Smooth muscle cell (in vitro differentiated cells): ENCODE measurements at regions not wholly inside any gene's neighbourhood (a gene's known extent, or its start where the extent isn't known, plus 50 kb on each side); places are given as distances from the start of the nearest gene placed in this dataset.

ENCODE experiments used
- DNase-seq: peaks from one replicate; lab custom pipeline; 2025; ENCODE audit not compliant: unreplicated experiment; lab: John Stamatoyannopoulos, UW
- H2AFZ ChIP-seq: fragments of 200-600 bp; sonication (generic); 2 replicates; pipeline ENCODE4 v1.6.0; 2016; ENCODE audit warnings: antibody characterized with exemption, low read depth, mild to moderate bottlenecking
- H3F3A ChIP-seq: fragments of 200-600 bp; sonication (generic); 2 replicates; pipeline ENCODE4 v1.6.0; 2017; ENCODE audit warnings: antibody characterized with exemption, low read depth
- H3K27ac ChIP-seq: fragments of 200-600 bp; sonication (generic); 2 replicates; pipeline ENCODE4 v1.5.1; 2016; ENCODE audit warnings: low read depth, mild to moderate bottlenecking
- H3K27me3 ChIP-seq: fragments of 200-600 bp; sonication (generic); 2 replicates; pipeline ENCODE4 v1.6.1; 2016; ENCODE audit warnings: low read depth, mild to moderate bottlenecking
- H3K36me3 ChIP-seq: fragments of 200-600 bp; sonication (generic); 2 replicates; pipeline ENCODE4 v1.5.1; 2016; ENCODE audit warnings: low read depth
- H3K4me1 ChIP-seq: fragments of 200-600 bp; sonication (generic); 2 replicates; pipeline ENCODE4 v1.5.1; 2016; ENCODE audit warnings: low read depth
- H3K4me2 ChIP-seq: fragments of 200-600 bp; sonication (generic); 2 replicates; pipeline ENCODE4 v1.6.0; 2016; ENCODE audit warnings: mild to moderate bottlenecking
- H3K4me3 ChIP-seq: fragments of 200-600 bp; sonication (generic); 2 replicates; pipeline ENCODE4 v1.5.1; 2016; ENCODE audit warnings: mild to moderate bottlenecking
- H3K79me2 ChIP-seq: fragments of 200-600 bp; sonication (generic); 2 replicates; pipeline ENCODE4 v1.6.0; 2016; ENCODE audit warnings: low read depth, mild to moderate bottlenecking
- H3K9ac ChIP-seq: fragments of 200-600 bp; sonication (generic); 2 replicates; pipeline ENCODE4 v1.6.0; 2016; ENCODE audit warnings: low read depth
- H3K9me3 ChIP-seq: fragments of 200-600 bp; sonication (generic); replicated peaks from 2 replicates; pipeline ENCODE4 v1.5.1; 2016; ENCODE audit warnings: low read depth
- H4K20me1 ChIP-seq: fragments of 200-600 bp; sonication (generic); 2 replicates; pipeline ENCODE4 v1.6.0; 2016; ENCODE audit warnings: low read depth
- WGBS: methylation state at CpG from one replicate; pipeline ENCODE4 v1.1.7; 2016; ENCODE audit warnings: low lambda C conversion rate; 5-methylcytosine and 5-hydroxymethylcytosine counted together
- TF ChIP-seq, protein P1 (sequence below): fragments of 200-600 bp; sonication (generic); IDR thresholded peaks from 2 replicates; pipeline ENCODE4 v1.5.1; 2017; ENCODE audit warnings: borderline replicate concordance, mild to moderate bottlenecking, antibody characterized with exemption; ENCODE audit not compliant: insufficient read depth, poor library complexity, severe bottlenecking

DNA sequence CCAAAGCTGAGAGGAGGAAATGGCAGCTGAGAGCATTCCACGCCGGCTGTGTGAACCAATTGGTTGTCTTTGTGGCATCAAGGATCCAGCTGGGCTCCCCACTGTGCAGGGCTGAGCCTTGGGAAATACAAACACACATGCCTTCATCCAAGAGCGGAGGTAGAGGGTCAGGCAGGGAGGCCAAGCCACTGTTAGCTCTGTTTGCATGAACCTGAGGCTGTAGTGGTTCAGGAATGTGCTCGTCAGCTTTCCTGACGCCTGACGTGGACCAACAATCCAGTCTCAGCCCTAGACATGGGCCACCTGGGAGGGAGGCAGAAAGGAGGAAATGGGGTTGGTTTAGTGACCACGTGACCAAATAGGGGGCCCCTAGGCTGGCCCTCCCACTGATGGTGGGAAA is 276.9 kb downstream of the TLE3 start:
- Histone ChIP-seq H3K4me3 (no peak overlapping the region), H3K4me1 (peaks cover under 1% of the 10 kb centered on the region), H3K27me3 (no peaks in the 10 kb centered on the region), H4K20me1 (no peaks in the 10 kb centered on the region), H3K9ac (no peak overlapping the region), H3K4me2 (no peak overlapping the region), H3K36me3 (no peaks in the 10 kb centered on the region), H2AFZ (no peak overlapping the region), H3K27ac (no peak overlapping the region), H3K79me2 (no peaks in the 10 kb centered on the region), H3F3A (no peaks in the 10 kb centered on the region), H3K9me3 (no peaks in the 10 kb centered on the region)
- DNase-seq: no peak
- 65% methylated on average over 7 of the region's 7 CpGs for WGBS
- TF ChIP-seq, protein P1, sequence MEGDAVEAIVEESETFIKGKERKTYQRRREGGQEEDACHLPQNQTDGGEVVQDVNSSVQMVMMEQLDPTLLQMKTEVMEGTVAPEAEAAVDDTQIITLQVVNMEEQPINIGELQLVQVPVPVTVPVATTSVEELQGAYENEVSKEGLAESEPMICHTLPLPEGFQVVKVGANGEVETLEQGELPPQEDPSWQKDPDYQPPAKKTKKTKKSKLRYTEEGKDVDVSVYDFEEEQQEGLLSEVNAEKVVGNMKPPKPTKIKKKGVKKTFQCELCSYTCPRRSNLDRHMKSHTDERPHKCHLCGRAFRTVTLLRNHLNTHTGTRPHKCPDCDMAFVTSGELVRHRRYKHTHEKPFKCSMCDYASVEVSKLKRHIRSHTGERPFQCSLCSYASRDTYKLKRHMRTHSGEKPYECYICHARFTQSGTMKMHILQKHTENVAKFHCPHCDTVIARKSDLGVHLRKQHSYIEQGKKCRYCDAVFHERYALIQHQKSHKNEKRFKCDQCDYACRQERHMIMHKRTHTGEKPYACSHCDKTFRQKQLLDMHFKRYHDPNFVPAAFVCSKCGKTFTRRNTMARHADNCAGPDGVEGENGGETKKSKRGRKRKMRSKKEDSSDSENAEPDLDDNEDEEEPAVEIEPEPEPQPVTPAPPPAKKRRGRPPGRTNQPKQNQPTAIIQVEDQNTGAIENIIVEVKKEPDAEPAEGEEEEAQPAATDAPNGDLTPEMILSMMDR: no peak

DNA sequence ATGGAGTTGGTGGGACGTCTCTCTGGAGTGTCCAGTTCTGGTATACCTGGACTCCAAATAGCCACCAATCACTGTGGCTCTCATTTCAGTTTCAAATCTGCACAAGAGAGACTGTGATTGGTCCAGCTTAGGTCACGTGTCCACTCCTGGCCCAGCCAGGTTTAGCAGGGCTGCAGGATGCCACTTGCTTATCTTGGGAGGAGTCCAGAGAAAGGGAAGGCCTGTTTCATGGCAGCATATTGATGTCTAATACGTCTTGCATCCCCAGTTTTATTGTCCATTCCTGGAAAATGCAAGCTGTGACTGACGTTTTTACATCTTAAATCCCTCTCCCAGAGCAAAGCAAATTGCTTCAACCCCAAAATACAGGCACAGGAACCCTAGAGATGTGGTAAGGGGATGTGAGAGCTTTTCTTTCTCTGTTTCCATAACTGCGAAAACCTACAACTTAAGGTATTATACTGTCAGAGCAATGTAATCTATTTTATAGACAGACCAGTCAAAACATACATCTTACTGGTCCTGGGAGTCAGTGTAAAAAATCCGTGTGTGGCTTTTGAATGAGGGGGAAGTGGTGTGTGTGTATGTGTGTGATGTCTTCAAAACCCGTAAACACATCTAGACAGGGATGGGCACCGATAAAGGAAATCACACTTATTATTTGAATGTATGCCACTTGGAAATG is 274.4 kb downstream of the TLE3 start:
- Histone ChIP-seq H3K36me3 (no peaks in the 10 kb centered on the region), H4K20me1 (no peaks in the 10 kb centered on the region), H3K4me3 (no peak overlapping the region), H2AFZ (no peak overlapping the region), H3K4me1 (peaks cover 12% of the 10 kb centered on the region), H3K27me3 (no peaks in the 10 kb centered on the region), H3K27ac (no peak overlapping the region), H3K79me2 (no peaks in the 10 kb centered on the region), H3K9ac (no peak overlapping the region), H3F3A (no peaks in the 10 kb centered on the region), H3K4me2 (no peak overlapping the region), H3K9me3 (no peaks in the 10 kb centered on the region)
- TF ChIP-seq, protein P1: no peak
- no peak for DNase-seq
- WGBS: 71% methylated on average over 8 of the region's 8 CpGs

DNA sequence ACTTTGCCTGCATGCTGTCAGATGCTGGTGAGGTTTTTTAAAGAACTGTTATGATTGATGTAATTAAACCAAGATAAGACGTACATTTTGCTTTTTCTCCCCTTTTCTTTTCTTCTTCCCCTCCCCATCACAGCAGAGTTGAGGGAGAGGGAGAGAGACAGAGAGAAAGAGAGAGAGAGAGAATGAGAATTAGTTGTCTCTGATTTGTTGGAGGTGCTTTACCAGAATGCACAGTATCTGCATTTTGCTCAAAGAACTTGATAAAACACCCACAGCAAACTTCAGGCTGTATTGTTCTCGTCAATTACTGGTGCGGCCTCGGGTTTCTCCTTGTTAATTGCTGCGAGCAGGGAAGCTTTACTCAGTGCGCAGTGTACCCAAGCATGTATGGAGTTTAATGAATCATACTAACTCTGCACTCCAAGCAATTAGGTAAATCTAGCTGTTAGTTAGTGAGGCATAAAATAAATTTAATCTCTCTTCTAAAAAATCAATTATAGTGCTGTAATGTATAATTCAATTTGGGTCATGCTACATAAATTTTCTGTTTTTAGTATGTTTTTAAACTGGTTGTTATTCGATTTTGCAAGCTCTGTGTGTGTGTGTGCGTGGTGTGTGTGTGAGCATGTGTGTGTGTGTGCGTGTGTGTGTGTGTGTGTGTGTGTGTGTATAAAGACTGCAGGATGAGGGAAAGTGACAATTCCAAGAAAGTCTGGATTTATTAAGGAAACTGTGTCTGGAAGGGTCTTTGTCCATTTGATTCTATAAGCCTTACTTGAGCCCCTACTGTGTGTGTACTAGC is 273.4 kb downstream of the TLE3 start:
- TF ChIP-seq, protein P1: no peak
- no peak overlapping the region for H3K27ac ChIP-seq
- no peak overlapping the region for H2AFZ ChIP-seq
- H3K4me3 ChIP-seq: no peak overlapping the region
- no peaks in the 10 kb centered on the region for H4K20me1 ChIP-seq
- no peaks in the 10 kb centered on the region for H3K36me3 ChIP-seq
- no peaks in the 10 kb centered on the region for H3K9me3 ChIP-seq
- H3F3A ChIP-seq: no peaks in the 10 kb centered on the region
- H3K79me2 ChIP-seq: no peaks in the 10 kb centered on the region
- no peaks in the 10 kb centered on the region for H3K27me3 ChIP-seq
- no peak overlapping the region for H3K4me2 ChIP-seq
- H3K4me1 ChIP-seq: peaks cover 12% of the 10 kb centered on the region
- H3K9ac ChIP-seq: no peak overlapping the region
- WGBS: 66% methylated on average over 9 of the region's 9 CpGs
- DNase-seq: no peak
